Loucy (cell line): ENCODE measurements at regions not wholly inside any gene's neighbourhood (a gene's known extent, or its start where the extent isn't known, plus 50 kb on each side); places are given as distances from the start of the nearest gene placed in this dataset.

Experiments
- H2AFZ ChIP-seq: fragments of 200-600 bp; sonication (generic); 2 replicates; pipeline ENCODE4 v1.6.0; 2016; ENCODE audit warnings: antibody characterized with exemption, mild to moderate bottlenecking, low read length, moderate library complexity
- H3F3A ChIP-seq: fragments of 200-600 bp; 2 replicates; pipeline ENCODE4 v1.6.0; 2016; ENCODE audit warnings: antibody characterized with exemption, low read depth, mild to moderate bottlenecking
- H3K27me3 ChIP-seq: fragments of 200-600 bp; sonication (generic); 2 replicates; pipeline ENCODE4 v1.6.1; 2014; ENCODE audit warnings: low read length, mild to moderate bottlenecking; ENCODE audit not compliant: insufficient read depth, poor library complexity, severe bottlenecking
- H3K36me3 ChIP-seq: fragments of 200-600 bp; sonication (generic); 2 replicates; pipeline ENCODE4 v1.6.1; 2016; ENCODE audit warnings: low read length; ENCODE audit not compliant: insufficient read depth
- H3K4me1 ChIP-seq: fragments of 200-600 bp; sonication (generic); 2 replicates; pipeline ENCODE4 v1.5.1; 2014; ENCODE audit warnings: low read length, mild to moderate bottlenecking; ENCODE audit not compliant: insufficient read depth, poor library complexity, severe bottlenecking
- H3K4me2 ChIP-seq: fragments of 200-600 bp; sonication (generic); 2 replicates; pipeline ENCODE4 v1.6.0; 2014; ENCODE audit warnings: antibody characterized with exemption, low read length, low read depth, mild to moderate bottlenecking; ENCODE audit not compliant: poor library complexity, severe bottlenecking
- H3K4me3 ChIP-seq: fragments of 200-600 bp; sonication (generic); 2 replicates; pipeline ENCODE4 v1.5.1; 2014; ENCODE audit warnings: low read length, mild to moderate bottlenecking, mixed read lengths; ENCODE audit not compliant: poor library complexity, severe bottlenecking
- H3K79me2 ChIP-seq: fragments of 200-600 bp; sonication (generic); 2 replicates; pipeline ENCODE4 v1.6.1; 2014; ENCODE audit warnings: low read length; ENCODE audit not compliant: insufficient read depth
- H3K9ac ChIP-seq: fragments of 200-600 bp; sonication (generic); 2 replicates; pipeline ENCODE4 v1.6.0; 2014; ENCODE audit warnings: mild to moderate bottlenecking, low read depth, low read length, moderate library complexity; ENCODE audit not compliant: poor library complexity, severe bottlenecking
- H3K9me2 ChIP-seq: fragments of 200-600 bp; sonication (generic); replicated peaks from 2 replicates; pipeline ENCODE4 v1.6.1; 2016; ENCODE audit warnings: low read depth, low read length, mixed read lengths
- H3K9me3 ChIP-seq: fragments of 200-600 bp; sonication (generic); 2 replicates; pipeline ENCODE4 v1.6.1; 2014; ENCODE audit warnings: mild to moderate bottlenecking, antibody characterized with exemption, low read length, low read depth; ENCODE audit not compliant: insufficient read depth
- H4K20me1 ChIP-seq: fragments of 200-600 bp; sonication (generic); 2 replicates; pipeline ENCODE4 v1.6.0; 2014; ENCODE audit warnings: antibody characterized with exemption, low read length, mild to moderate bottlenecking; ENCODE audit not compliant: insufficient read depth, poor library complexity, severe bottlenecking
- CTCF ChIP-seq: fragments of 200-600 bp; sonication (generic); conservative IDR thresholded peaks from 2 replicates; pipeline ENCODE4 v1.5.1; 2014; ENCODE audit warnings: mild to moderate bottlenecking, antibody characterized with exemption, low read length
- EZH2phosphoT487 ChIP-seq: fragments of 200-600 bp; IDR thresholded peaks from 2 replicates; pipeline ENCODE4 v1.6.1; 2018; ENCODE audit warnings: antibody characterized with exemption, mild to moderate bottlenecking, moderate library complexity, borderline replicate concordance

- H3K4me3 ChIP-seq = no peak overlapping the region
- TF ChIP-seq CTCF (no peak), EZH2phosphoT487 (no peak)
- peak overlapping the region; percentile 57 for H2AFZ ChIP-seq
- no peaks in the 10 kb centered on the region for H4K20me1 ChIP-seq
- H3K36me3 ChIP-seq = no peaks in the 10 kb centered on the region
- no peaks in the 10 kb centered on the region for H3K27me3 ChIP-seq
- no peaks in the 10 kb centered on the region for H3K9me2 ChIP-seq
- H3F3A ChIP-seq = no peaks in the 10 kb centered on the region
- H3K9ac ChIP-seq = no peak overlapping the region
- H3K79me2 ChIP-seq = no peaks in the 10 kb centered on the region
- no peak overlapping the region for H3K4me2 ChIP-seq
- no peaks in the 10 kb centered on the region for H3K9me3 ChIP-seq
- peaks cover 15% of the 10 kb centered on the region for H3K4me1 ChIP-seq
Observed at GRCh38 chr6:15986027-15986629, 142.8 kb upstream of the MYLIP start.

GRCh38 chr6:15985379-15985959, 143.4 kb upstream of the MYLIP start:
- H4K20me1 ChIP-seq = no peaks in the 10 kb centered on the region
- no peak overlapping the region for H3K4me3 ChIP-seq
- H3K4me1 ChIP-seq = peaks cover 15% of the 10 kb centered on the region
- TF ChIP-seq EZH2phosphoT487 = no peak
- TF ChIP-seq CTCF = no peak
- no peak overlapping the region for H3K9ac ChIP-seq
- no peaks in the 10 kb centered on the region for H3K9me3 ChIP-seq
- no peaks in the 10 kb centered on the region for H3K79me2 ChIP-seq
- no peak overlapping the region for H3K4me2 ChIP-seq
- H3K36me3 ChIP-seq = no peaks in the 10 kb centered on the region
- H2AFZ ChIP-seq = 0 out of 2 replicates have a peak overlapping the region, but pooled peaks have one; percentile 57
- H3K27me3 ChIP-seq = no peaks in the 10 kb centered on the region
- H3F3A ChIP-seq = no peaks in the 10 kb centered on the region
- H3K9me2 ChIP-seq = no peaks in the 10 kb centered on the region

GRCh38 chr6:15981956-15982355, 146.9 kb upstream of the MYLIP start:
- Histone ChIP-seq H3K9ac (no peak overlapping the region), H3K79me2 (no peaks in the 10 kb centered on the region), H3K9me2 (no peaks in the 10 kb centered on the region), H3K4me2 (no peak overlapping the region), H3K4me3 (no peak overlapping the region), H4K20me1 (no peaks in the 10 kb centered on the region), H3K9me3 (no peaks in the 10 kb centered on the region), H3F3A (no peaks in the 10 kb centered on the region), H3K4me1 (peaks cover 20% of the 10 kb centered on the region), H3K27me3 (no peaks in the 10 kb centered on the region), H3K36me3 (no peaks in the 10 kb centered on the region), H2AFZ (no peak overlapping the region)
- no peak for TF ChIP-seq CTCF
- TF ChIP-seq EZH2phosphoT487 = no peak
